Cardiac muscle cell (in vitro differentiated cells and primary cell): ENCODE measurements at regions not wholly inside any gene's neighbourhood (a gene's known extent, or its start where the extent isn't known, plus 50 kb on each side); places are given as distances from the start of the nearest gene placed in this dataset.

Source experiments
- DNase-seq, 2 donors: peaks; one replicate each; pipeline versions ENCODE4 v3.0.0 to v3.0.0-alpha.2; 2010 to 2017; ENCODE audit warnings: low read depth in 1 of 2, low spot score in 1 of 2
- H3K27ac ChIP-seq: fragments of 200-600 bp; sonication (generic); 2 replicates; pipeline ENCODE4 v1.5.1; 2016
- H3K27me3 ChIP-seq: fragments of 200-600 bp; sonication (generic); 2 replicates; pipeline ENCODE4 v1.6.0; 2016; ENCODE audit warnings: control low read depth
- H3K36me3 ChIP-seq: fragments of 200-600 bp; sonication (generic); 2 replicates; pipeline ENCODE4 v1.5.1; 2016; ENCODE audit warnings: control low read depth
- H3K4me1 ChIP-seq: fragments of 200-600 bp; sonication (generic); 2 replicates; pipeline ENCODE4 v1.8.1; 2017; ENCODE audit warnings: low read depth, mild to moderate bottlenecking, mixed run types
- H3K4me3 ChIP-seq: fragments of 200-600 bp; sonication (generic); 2 replicates; pipeline ENCODE4 v1.5.1; 2016; ENCODE audit warnings: mild to moderate bottlenecking
- H3K9me3 ChIP-seq: fragments of 200-600 bp; sonication (generic); 2 replicates; pipeline ENCODE4 v1.5.1; 2017; ENCODE audit warnings: low read depth, mild to moderate bottlenecking, control low read depth
- CTCF ChIP-seq: IDR thresholded peaks from 2 replicates; pipeline ENCODE4 v1.5.1; 2012; ENCODE audit warnings: low read depth, mild to moderate bottlenecking, low read length

GRCh38 chr4:179871726-179872125 is 2371.5 kb upstream of the TENM3 start:
- no peaks in the 10 kb centered on the region for H3K36me3 ChIP-seq
- no peaks in the 10 kb centered on the region for H3K4me1 ChIP-seq
- no peaks in the 10 kb centered on the region for H3K9me3 ChIP-seq
- DNase-seq, result no peak
- H3K27ac ChIP-seq, result no peak overlapping the region
- H3K27me3 ChIP-seq, result no peaks in the 10 kb centered on the region
- TF ChIP-seq CTCF, result no peak
- no peak overlapping the region for H3K4me3 ChIP-seq

GRCh38 chr4:179872755-179873154 is 2370.4 kb upstream of the TENM3 start:
- no peaks in the 10 kb centered on the region for H3K4me1 ChIP-seq
- H3K27me3 ChIP-seq, result no peaks in the 10 kb centered on the region
- TF ChIP-seq CTCF, result no peak
- H3K4me3 ChIP-seq, result no peak overlapping the region
- H3K27ac ChIP-seq, result no peak overlapping the region
- no peaks in the 10 kb centered on the region for H3K36me3 ChIP-seq
- no peaks in the 10 kb centered on the region for H3K9me3 ChIP-seq
- DNase-seq, result no peak

DNA sequence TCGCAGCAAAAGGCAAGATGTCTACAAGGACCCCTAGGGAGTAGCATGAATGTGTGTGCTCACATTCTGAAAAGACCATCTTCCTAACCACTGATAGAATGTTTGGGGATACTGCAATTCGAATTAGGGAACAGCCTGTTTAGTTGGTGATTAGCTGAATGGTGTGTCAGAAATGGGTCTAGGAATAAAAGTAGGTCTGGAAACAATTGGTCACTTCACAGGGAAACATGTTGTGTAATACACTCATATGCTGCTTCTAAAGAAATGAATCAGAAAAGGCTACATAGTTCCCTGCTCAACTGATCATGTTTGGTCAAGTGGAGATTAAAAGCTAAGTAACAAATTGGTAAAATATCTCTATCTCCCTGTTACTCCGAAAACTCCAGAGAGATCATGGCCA is 2362.4 kb upstream of the TENM3 start:
- no peaks in the 10 kb centered on the region for H3K9me3 ChIP-seq
- no peak for TF ChIP-seq CTCF
- H3K27me3 ChIP-seq, result no peaks in the 10 kb centered on the region
- no peak overlapping the region for H3K27ac ChIP-seq
- no peaks in the 10 kb centered on the region for H3K4me1 ChIP-seq
- H3K4me3 ChIP-seq, result no peak overlapping the region
- no peak for DNase-seq
- H3K36me3 ChIP-seq, result no peaks in the 10 kb centered on the region

- no peak for DNase-seq
- Histone ChIP-seq H3K27ac (no peak overlapping the region), H3K9me3 (no peaks in the 10 kb centered on the region), H3K27me3 (no peaks in the 10 kb centered on the region), H3K4me1 (no peaks in the 10 kb centered on the region), H3K36me3 (no peaks in the 10 kb centered on the region), H3K4me3 (no peak overlapping the region)
- no peak for TF ChIP-seq CTCF
Observed at GRCh38 chr4:179894066-179894778, 2349.0 kb upstream of the TENM3 start.

DNA sequence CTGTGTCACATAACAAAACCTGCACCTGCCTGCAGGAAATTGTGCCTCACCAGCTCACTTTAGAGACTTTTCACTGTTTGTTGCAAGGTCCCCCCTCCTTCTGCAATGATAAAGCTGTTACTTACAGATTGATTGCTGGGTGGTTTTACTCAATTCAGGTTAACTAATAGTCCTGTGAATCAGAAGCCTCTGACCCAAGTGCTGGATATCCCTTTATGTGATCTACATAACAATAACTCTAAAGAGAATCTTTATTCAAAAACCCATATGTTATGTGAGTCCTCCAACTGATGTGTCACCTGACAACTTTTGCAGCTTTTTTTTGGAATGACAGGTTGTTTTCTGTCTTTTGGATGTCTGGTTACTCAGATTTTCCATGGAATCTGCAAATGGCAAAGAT is 2323.6 kb upstream of the TENM3 start:
- H3K4me1 ChIP-seq, result no peaks in the 10 kb centered on the region
- H3K27ac ChIP-seq, result no peak overlapping the region
- no peaks in the 10 kb centered on the region for H3K36me3 ChIP-seq
- DNase-seq, result no peak
- H3K27me3 ChIP-seq, result no peaks in the 10 kb centered on the region
- no peaks in the 10 kb centered on the region for H3K9me3 ChIP-seq
- H3K4me3 ChIP-seq, result no peak overlapping the region
- no peak for TF ChIP-seq CTCF

DNA sequence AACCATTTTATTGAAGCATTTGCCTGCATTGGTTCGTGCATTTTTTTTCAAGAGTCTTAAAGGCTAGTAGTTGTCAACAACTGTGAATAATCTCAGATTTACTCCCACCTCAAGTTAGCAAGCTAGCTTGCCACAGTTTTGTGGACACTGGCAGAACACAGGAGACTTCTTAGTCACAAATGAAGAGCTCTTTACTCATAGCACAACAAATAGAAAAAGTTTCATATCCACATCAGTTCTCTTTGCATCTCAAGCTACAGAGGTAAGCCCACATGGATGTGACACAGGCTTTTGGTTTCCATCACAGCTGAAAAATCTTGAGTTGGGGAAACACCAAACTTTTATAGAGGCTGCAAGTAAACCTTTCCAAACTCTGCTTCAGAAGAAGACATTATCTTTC is 2315.7 kb upstream of the TENM3 start:
- Histone ChIP-seq H3K27ac (no peak overlapping the region), H3K36me3 (no peaks in the 10 kb centered on the region), H3K4me3 (no peak overlapping the region), H3K27me3 (no peaks in the 10 kb centered on the region), H3K9me3 (no peaks in the 10 kb centered on the region), H3K4me1 (no peaks in the 10 kb centered on the region)
- DNase-seq, result no peak
- TF ChIP-seq CTCF, result no peak
